Loucy (cell line): ENCODE measurements at regions not wholly inside any gene's neighbourhood (a gene's known extent, or its start where the extent isn't known, plus 50 kb on each side); places are given as distances from the start of the nearest gene placed in this dataset.

Experiments
- H2AFZ ChIP-seq: fragments of 200-600 bp; sonication (generic); 2 replicates; pipeline ENCODE4 v1.6.0; 2016; ENCODE audit warnings: antibody characterized with exemption, mild to moderate bottlenecking, low read length, moderate library complexity
- H3F3A ChIP-seq: fragments of 200-600 bp; 2 replicates; pipeline ENCODE4 v1.6.0; 2016; ENCODE audit warnings: antibody characterized with exemption, low read depth, mild to moderate bottlenecking
- H3K27me3 ChIP-seq: fragments of 200-600 bp; sonication (generic); 2 replicates; pipeline ENCODE4 v1.6.1; 2014; ENCODE audit warnings: low read length, mild to moderate bottlenecking; ENCODE audit not compliant: insufficient read depth, poor library complexity, severe bottlenecking
- H3K36me3 ChIP-seq: fragments of 200-600 bp; sonication (generic); 2 replicates; pipeline ENCODE4 v1.6.1; 2016; ENCODE audit warnings: low read length; ENCODE audit not compliant: insufficient read depth
- H3K4me1 ChIP-seq: fragments of 200-600 bp; sonication (generic); 2 replicates; pipeline ENCODE4 v1.5.1; 2014; ENCODE audit warnings: low read length, mild to moderate bottlenecking; ENCODE audit not compliant: insufficient read depth, poor library complexity, severe bottlenecking
- H3K4me2 ChIP-seq: fragments of 200-600 bp; sonication (generic); 2 replicates; pipeline ENCODE4 v1.6.0; 2014; ENCODE audit warnings: antibody characterized with exemption, low read length, low read depth, mild to moderate bottlenecking; ENCODE audit not compliant: poor library complexity, severe bottlenecking
- H3K4me3 ChIP-seq: fragments of 200-600 bp; sonication (generic); 2 replicates; pipeline ENCODE4 v1.5.1; 2014; ENCODE audit warnings: low read length, mild to moderate bottlenecking, mixed read lengths; ENCODE audit not compliant: poor library complexity, severe bottlenecking
- H3K79me2 ChIP-seq: fragments of 200-600 bp; sonication (generic); 2 replicates; pipeline ENCODE4 v1.6.1; 2014; ENCODE audit warnings: low read length; ENCODE audit not compliant: insufficient read depth
- H3K9ac ChIP-seq: fragments of 200-600 bp; sonication (generic); 2 replicates; pipeline ENCODE4 v1.6.0; 2014; ENCODE audit warnings: mild to moderate bottlenecking, low read depth, low read length, moderate library complexity; ENCODE audit not compliant: poor library complexity, severe bottlenecking
- H3K9me2 ChIP-seq: fragments of 200-600 bp; sonication (generic); replicated peaks from 2 replicates; pipeline ENCODE4 v1.6.1; 2016; ENCODE audit warnings: low read depth, low read length, mixed read lengths
- H3K9me3 ChIP-seq: fragments of 200-600 bp; sonication (generic); 2 replicates; pipeline ENCODE4 v1.6.1; 2014; ENCODE audit warnings: mild to moderate bottlenecking, antibody characterized with exemption, low read length, low read depth; ENCODE audit not compliant: insufficient read depth
- H4K20me1 ChIP-seq: fragments of 200-600 bp; sonication (generic); 2 replicates; pipeline ENCODE4 v1.6.0; 2014; ENCODE audit warnings: antibody characterized with exemption, low read length, mild to moderate bottlenecking; ENCODE audit not compliant: insufficient read depth, poor library complexity, severe bottlenecking
- EZH2phosphoT487 ChIP-seq: fragments of 200-600 bp; IDR thresholded peaks from 2 replicates; pipeline ENCODE4 v1.6.1; 2018; ENCODE audit warnings: antibody characterized with exemption, mild to moderate bottlenecking, moderate library complexity, borderline replicate concordance
- TF ChIP-seq, protein P1 (sequence below): fragments of 200-600 bp; sonication (generic); conservative IDR thresholded peaks from 2 replicates; pipeline ENCODE4 v1.5.1; 2014; ENCODE audit warnings: mild to moderate bottlenecking, antibody characterized with exemption, low read length

DNA sequence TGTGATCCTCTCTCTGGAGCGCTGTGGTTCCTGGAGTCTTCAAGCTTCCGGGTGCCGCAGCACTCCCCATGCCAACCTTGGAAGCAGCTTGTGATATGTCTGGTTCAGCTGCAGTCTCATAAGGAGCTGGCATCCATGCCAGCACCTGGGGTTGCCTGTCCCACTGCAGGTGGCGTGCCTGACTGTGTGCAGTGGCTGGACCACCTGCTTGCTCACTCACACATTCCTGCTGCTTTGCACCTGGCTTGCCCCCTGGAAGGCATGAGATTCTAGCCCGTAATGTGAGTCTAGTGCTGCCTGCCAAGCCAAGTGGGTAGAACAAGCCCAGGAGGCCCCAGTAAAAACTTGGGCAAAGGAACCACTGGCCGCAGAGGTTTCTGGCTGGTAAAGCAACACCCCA, 687.2 kb upstream of the AADAT start:
- H3K9ac ChIP-seq, result no peak overlapping the region

DNA sequence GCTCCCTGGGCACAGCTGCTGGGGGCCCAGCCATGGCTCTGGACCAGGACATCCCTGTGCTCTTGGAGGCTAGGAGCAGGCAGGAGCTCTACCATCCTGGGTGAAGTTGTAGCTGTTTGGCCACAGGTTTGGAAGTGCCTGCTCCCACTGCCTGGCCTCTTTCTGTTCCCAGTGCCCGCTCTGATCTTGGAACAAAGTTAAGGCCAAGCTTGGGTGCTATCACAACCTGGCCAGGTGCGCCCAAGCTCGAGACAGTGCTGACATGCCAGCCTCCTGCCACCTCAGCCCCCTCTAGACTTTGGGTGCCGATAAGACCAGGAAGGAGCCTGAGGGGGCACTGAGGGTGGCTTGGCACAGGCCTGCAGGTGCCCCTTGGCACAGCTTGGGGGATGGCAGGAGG, 686.1 kb upstream of the AADAT start:
- TF ChIP-seq, protein P1, sequence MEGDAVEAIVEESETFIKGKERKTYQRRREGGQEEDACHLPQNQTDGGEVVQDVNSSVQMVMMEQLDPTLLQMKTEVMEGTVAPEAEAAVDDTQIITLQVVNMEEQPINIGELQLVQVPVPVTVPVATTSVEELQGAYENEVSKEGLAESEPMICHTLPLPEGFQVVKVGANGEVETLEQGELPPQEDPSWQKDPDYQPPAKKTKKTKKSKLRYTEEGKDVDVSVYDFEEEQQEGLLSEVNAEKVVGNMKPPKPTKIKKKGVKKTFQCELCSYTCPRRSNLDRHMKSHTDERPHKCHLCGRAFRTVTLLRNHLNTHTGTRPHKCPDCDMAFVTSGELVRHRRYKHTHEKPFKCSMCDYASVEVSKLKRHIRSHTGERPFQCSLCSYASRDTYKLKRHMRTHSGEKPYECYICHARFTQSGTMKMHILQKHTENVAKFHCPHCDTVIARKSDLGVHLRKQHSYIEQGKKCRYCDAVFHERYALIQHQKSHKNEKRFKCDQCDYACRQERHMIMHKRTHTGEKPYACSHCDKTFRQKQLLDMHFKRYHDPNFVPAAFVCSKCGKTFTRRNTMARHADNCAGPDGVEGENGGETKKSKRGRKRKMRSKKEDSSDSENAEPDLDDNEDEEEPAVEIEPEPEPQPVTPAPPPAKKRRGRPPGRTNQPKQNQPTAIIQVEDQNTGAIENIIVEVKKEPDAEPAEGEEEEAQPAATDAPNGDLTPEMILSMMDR, result no peak
- TF ChIP-seq EZH2phosphoT487, result no peak
- no peaks in the 10 kb centered on the region for H3F3A ChIP-seq
- no peak overlapping the region for H3K4me2 ChIP-seq
- no peaks in the 10 kb centered on the region for H3K9me3 ChIP-seq
- no peaks in the 10 kb centered on the region for H3K79me2 ChIP-seq
- no peaks in the 10 kb centered on the region for H3K27me3 ChIP-seq
- no peaks in the 10 kb centered on the region for H4K20me1 ChIP-seq
- H3K9me2 ChIP-seq, result no peaks in the 10 kb centered on the region
- no peaks in the 10 kb centered on the region for H3K36me3 ChIP-seq
- no peak overlapping the region for H3K4me3 ChIP-seq
- H3K4me1 ChIP-seq, result no peaks in the 10 kb centered on the region
- no peak overlapping the region for H2AFZ ChIP-seq
- no peak overlapping the region for H3K9ac ChIP-seq

More for the DNA sequence above, 687.2 kb upstream of the AADAT start:
- no peak for TF ChIP-seq EZH2phosphoT487
- TF ChIP-seq, protein P1, result no peak
- Histone ChIP-seq H3K27me3 (no peaks in the 10 kb centered on the region), H3K9me3 (no peaks in the 10 kb centered on the region), H2AFZ (no peak overlapping the region), H3K4me1 (no peaks in the 10 kb centered on the region), H3K9me2 (no peaks in the 10 kb centered on the region), H3K4me3 (no peak overlapping the region), H3F3A (no peaks in the 10 kb centered on the region), H4K20me1 (no peaks in the 10 kb centered on the region), H3K79me2 (no peaks in the 10 kb centered on the region), H3K36me3 (no peaks in the 10 kb centered on the region), H3K4me2 (no peak overlapping the region)

DNA sequence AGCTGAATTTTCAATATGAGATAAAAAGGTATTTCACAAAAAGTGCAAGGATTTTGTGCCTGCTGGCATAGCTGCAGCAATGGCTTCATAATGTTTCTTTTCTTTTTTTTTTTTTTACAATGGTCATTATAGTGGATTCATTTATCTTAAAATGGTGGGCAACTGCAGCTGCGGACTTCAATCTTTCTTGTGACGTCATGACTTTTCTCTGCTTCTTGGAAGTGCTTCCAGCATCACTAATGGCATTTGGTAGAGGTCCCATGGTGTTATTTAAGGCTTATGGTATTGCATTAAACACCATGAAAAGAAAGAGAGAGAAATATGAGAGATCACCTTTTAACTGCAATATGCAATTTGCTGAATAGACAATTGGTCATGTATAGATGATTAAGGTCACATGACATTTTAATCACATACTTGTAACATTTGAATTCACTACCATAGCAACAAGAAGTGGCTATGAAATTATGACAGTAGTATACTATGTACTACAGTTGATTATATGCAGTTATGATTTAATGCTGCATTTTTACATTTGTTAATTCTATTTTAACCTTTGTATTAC, 684.0 kb upstream of the AADAT start:
- H2AFZ ChIP-seq, result no peak overlapping the region
- no peaks in the 10 kb centered on the region for H3F3A ChIP-seq
- no peak overlapping the region for H3K4me2 ChIP-seq
- H3K27me3 ChIP-seq, result no peaks in the 10 kb centered on the region
- no peak for TF ChIP-seq EZH2phosphoT487
- TF ChIP-seq, protein P1, result no peak
- no peaks in the 10 kb centered on the region for H3K4me1 ChIP-seq
- H3K9me2 ChIP-seq, result no peaks in the 10 kb centered on the region
- no peaks in the 10 kb centered on the region for H3K9me3 ChIP-seq
- no peak overlapping the region for H3K9ac ChIP-seq
- no peaks in the 10 kb centered on the region for H3K36me3 ChIP-seq
- no peak overlapping the region for H3K4me3 ChIP-seq
- H4K20me1 ChIP-seq, result no peaks in the 10 kb centered on the region
- H3K79me2 ChIP-seq, result no peaks in the 10 kb centered on the region
